Thoracic aorta (tissue), 2 donors: ENCODE measurements at regions not wholly inside any gene's neighbourhood (a gene's known extent, or its start where the extent isn't known, plus 50 kb on each side); places are given as distances from the start of the nearest gene placed in this dataset.
"Not testable (repeated sequence)": the region's sequence is repeated elsewhere in the genome, so short reads cannot be mapped to it uniquely, and the experiment has no call there.

Experiments used
- ATAC-seq: fragments of 150-250 bp; one replicate; pipeline ENCODE4 v1.8.0; 2017; ENCODE audit warnings: low read depth; ENCODE audit not compliant: insufficient number of reproducible peaks, low FRiP score
- DNase-seq: peaks from one replicate; pipeline ENCODE4 v3.0.0-alpha.2; 2020; ENCODE audit warnings: low spot score
- H3K27ac ChIP-seq, 2 donors: fragments of 200-600 bp; sonication (generic); 1 replicate in 1 of 2; 2 replicates in 1 of 2; pipeline ENCODE4 v1.5.1; 2016; ENCODE audit warnings: mild to moderate bottlenecking in 2 of 2, moderate library complexity in 2 of 2
- H3K27me3 ChIP-seq: fragments of 200-600 bp; sonication (generic); replicated peaks from 2 replicates; pipeline ENCODE4 v1.6.0; 2016; ENCODE audit warnings: mild to moderate bottlenecking; ENCODE audit not compliant: insufficient read depth
- H3K36me3 ChIP-seq: fragments of 200-600 bp; sonication (generic); one replicate; pipeline ENCODE4 v1.5.1; 2016
- H3K4me1 ChIP-seq, 2 donors: fragments of 200-600 bp; sonication (generic); 1 replicate in 1 of 2; 2 replicates in 1 of 2; pipeline versions ENCODE4 v1.5.1 to v1.6.0; 2016; ENCODE audit warnings: low read depth in 2 of 2, mild to moderate bottlenecking in 1 of 2; ENCODE audit not compliant: control insufficient read depth in 1 of 2
- H3K4me3 ChIP-seq: fragments of 200-600 bp; sonication (generic); 2 replicates; pipeline ENCODE4 v1.5.1; 2016; ENCODE audit warnings: mild to moderate bottlenecking
- H3K9me3 ChIP-seq: fragments of 200-600 bp; sonication (generic); 2 replicates; pipeline ENCODE4 v1.5.1; 2016
- TF ChIP-seq, protein P1 (sequence below): fragments of 200-600 bp; sonication (generic); IDR thresholded peaks from one replicate; pipeline ENCODE4 v1.5.1; 2019; ENCODE audit warnings: antibody characterized with exemption

- Histone ChIP-seq H3K27ac (no peak overlapping the region), H3K36me3 (no peaks in the 10 kb centered on the region), H3K9me3 (no peaks in the 10 kb centered on the region), H3K4me3 (no peak overlapping the region), H3K27me3 (no peaks in the 10 kb centered on the region), H3K4me1 (no peaks in the 10 kb centered on the region)
- TF ChIP-seq, protein P1, sequence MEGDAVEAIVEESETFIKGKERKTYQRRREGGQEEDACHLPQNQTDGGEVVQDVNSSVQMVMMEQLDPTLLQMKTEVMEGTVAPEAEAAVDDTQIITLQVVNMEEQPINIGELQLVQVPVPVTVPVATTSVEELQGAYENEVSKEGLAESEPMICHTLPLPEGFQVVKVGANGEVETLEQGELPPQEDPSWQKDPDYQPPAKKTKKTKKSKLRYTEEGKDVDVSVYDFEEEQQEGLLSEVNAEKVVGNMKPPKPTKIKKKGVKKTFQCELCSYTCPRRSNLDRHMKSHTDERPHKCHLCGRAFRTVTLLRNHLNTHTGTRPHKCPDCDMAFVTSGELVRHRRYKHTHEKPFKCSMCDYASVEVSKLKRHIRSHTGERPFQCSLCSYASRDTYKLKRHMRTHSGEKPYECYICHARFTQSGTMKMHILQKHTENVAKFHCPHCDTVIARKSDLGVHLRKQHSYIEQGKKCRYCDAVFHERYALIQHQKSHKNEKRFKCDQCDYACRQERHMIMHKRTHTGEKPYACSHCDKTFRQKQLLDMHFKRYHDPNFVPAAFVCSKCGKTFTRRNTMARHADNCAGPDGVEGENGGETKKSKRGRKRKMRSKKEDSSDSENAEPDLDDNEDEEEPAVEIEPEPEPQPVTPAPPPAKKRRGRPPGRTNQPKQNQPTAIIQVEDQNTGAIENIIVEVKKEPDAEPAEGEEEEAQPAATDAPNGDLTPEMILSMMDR = no peak
- no peak for DNase-seq
- ATAC-seq = no peak
These were observed 209.3 kb upstream of the MAOA start for GRCh38 chrX:43446752-43447151.

DNA sequence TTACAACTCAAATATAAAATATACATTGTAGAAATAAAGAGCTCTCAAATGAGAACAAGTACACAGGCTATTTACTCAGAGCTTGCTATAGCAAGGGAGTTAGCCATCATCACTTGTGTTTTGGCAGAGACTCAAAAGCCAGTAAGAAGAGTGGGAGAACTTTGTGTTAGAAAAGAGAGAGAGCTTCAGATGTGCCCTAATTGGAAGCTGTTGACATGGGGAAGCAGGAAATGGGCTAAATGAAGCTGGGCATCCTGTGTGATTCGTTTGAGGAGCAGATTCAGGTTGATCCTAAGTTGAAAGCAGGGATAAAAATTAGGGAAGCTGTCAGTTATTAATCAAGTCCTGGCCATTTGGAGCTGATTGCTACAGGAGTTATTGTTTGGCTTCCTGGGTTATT, 207.4 kb upstream of the MAOA start:
- H3K9me3 ChIP-seq = no peaks in the 10 kb centered on the region
- TF ChIP-seq, protein P1 = no peak
- H3K4me3 ChIP-seq = no peak overlapping the region
- DNase-seq (no peak), ATAC-seq (no peak)
- no peaks in the 10 kb centered on the region for H3K36me3 ChIP-seq
- H3K27ac ChIP-seq = no peak overlapping the region
- H3K4me1 ChIP-seq = no peaks in the 10 kb centered on the region
- H3K27me3 ChIP-seq = no peaks in the 10 kb centered on the region

DNA sequence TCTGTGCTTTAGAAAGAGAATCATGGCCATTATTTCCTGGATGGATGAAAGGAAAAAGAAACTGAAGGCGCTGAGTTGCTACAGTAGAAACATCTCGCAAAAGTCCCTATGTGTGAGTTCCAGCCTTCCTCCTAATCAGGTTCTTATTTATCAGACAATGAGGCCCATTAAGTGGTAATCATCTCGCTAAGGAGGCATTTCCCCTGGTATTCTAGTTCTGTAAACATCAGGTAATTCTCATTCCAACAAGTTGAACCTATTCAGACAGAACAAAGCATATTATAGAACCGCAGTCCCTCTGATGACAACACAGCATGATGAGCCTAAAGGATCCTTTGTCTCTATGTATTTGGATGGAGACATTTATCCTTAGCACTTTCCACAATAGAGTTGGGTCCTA, 205.7 kb upstream of the MAOA start:
- TF ChIP-seq, protein P1 = no peak
- Histone ChIP-seq H3K36me3 (no peaks in the 10 kb centered on the region), H3K27ac (no peak overlapping the region), H3K27me3 (no peaks in the 10 kb centered on the region), H3K4me3 (no peak overlapping the region), H3K4me1 (no peaks in the 10 kb centered on the region), H3K9me3 (no peaks in the 10 kb centered on the region)
- ATAC-seq = no peak
- DNase-seq = no peak

GRCh38 chrX:43451976-43452686, 204.0 kb upstream of the MAOA start:
- H3K36me3 ChIP-seq, H3K4me3 ChIP-seq, H3K27me3 ChIP-seq, H3K9me3 ChIP-seq, H3K4me1 ChIP-seq, H3K27ac ChIP-seq, DNase-seq, ATAC-seq: not testable (repeated sequence)

- H3K4me3 ChIP-seq = no peak overlapping the region
- no peaks in the 10 kb centered on the region for H3K9me3 ChIP-seq
- ATAC-seq (no peak), DNase-seq (no peak)
- no peaks in the 10 kb centered on the region for H3K27me3 ChIP-seq
- H3K27ac ChIP-seq = no peak overlapping the region
- H3K36me3 ChIP-seq = no peaks in the 10 kb centered on the region
- H3K4me1 ChIP-seq = no peaks in the 10 kb centered on the region
- TF ChIP-seq, protein P1 = no peak
These were observed 200.0 kb upstream of the MAOA start for GRCh38 chrX:43456063-43456462.

DNA sequence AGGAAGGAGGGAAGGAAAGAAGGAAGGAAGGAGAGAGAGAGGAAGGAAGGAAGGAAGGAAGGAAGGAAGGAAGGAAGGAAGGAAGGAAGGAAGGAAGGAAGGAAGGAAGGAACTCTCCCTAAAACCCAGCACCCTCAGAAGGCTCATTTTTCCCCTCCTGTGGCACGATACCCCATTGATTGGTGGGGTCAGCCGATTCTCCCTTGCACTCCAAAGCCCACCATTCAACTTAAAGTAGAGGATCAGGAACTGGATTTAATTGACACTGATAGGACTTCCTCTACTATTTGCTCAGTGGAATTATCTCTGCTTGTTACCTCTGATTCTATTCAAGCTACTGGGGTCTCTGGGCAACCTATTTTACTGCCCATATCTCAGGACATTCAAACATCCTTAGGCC, 199.2 kb upstream of the MAOA start:
- no peaks in the 10 kb centered on the region for H3K9me3 ChIP-seq
- no peak overlapping the region for H3K27ac ChIP-seq
- TF ChIP-seq, protein P1 = no peak
- H3K4me3 ChIP-seq = no peak overlapping the region
- DNase-seq (no peak), ATAC-seq (no peak)
- no peaks in the 10 kb centered on the region for H3K27me3 ChIP-seq
- H3K4me1 ChIP-seq = no peaks in the 10 kb centered on the region
- H3K36me3 ChIP-seq = no peaks in the 10 kb centered on the region
